Thymus (tissue), 11 donors: ENCODE measurements at regions not wholly inside any gene's neighbourhood (a gene's known extent, or its start where the extent isn't known, plus 50 kb on each side); places are given as distances from the start of the nearest gene placed in this dataset.

ENCODE experiments used
- DNase-seq, 9 donors: peaks; one replicate each; pipeline ENCODE4 v3.0.0-alpha.2; 2013; ENCODE audit warnings: low spot score in 9 of 9, low read depth in 6 of 9, missing footprints in 1 of 9
- H3K27ac ChIP-seq, 2 donors: one replicate each; pipeline ENCODE4 v1.5.1; 2013; ENCODE audit warnings: control low read depth in 1 of 2, low read depth in 1 of 2, low read length in 1 of 2, mild to moderate bottlenecking in 1 of 2, moderate library complexity in 1 of 2
- H3K27me3 ChIP-seq, 2 donors: one replicate each; pipeline ENCODE4 v1.5.1; 2013; ENCODE audit warnings: low read length in 1 of 2; ENCODE audit not compliant: control insufficient read depth in 2 of 2, insufficient read depth in 1 of 2
- H3K36me3 ChIP-seq, 2 donors: one replicate each; pipeline ENCODE4 v1.5.1; 2013; ENCODE audit warnings: low read length in 1 of 2, mild to moderate bottlenecking in 1 of 2, moderate library complexity in 1 of 2; ENCODE audit not compliant: control insufficient read depth in 2 of 2, insufficient read depth in 2 of 2
- H3K4me1 ChIP-seq, 2 donors: one replicate each; pipeline ENCODE4 v1.5.1; 2013; ENCODE audit warnings: low read length in 2 of 2; ENCODE audit not compliant: control insufficient read depth in 2 of 2, insufficient read depth in 2 of 2
- H3K4me3 ChIP-seq, 2 donors: one replicate each; pipeline ENCODE4 v1.5.1; 2013; ENCODE audit warnings: low read length in 2 of 2, control low read depth in 1 of 2, mild to moderate bottlenecking in 1 of 2
- H3K9me3 ChIP-seq, 2 donors: one replicate each; pipeline ENCODE4 v1.5.1; 2013; ENCODE audit warnings: low read length in 1 of 2, mild to moderate bottlenecking in 1 of 2; ENCODE audit not compliant: control insufficient read depth in 2 of 2, insufficient read depth in 1 of 2
- WGBS: extraction: QIAGEN DNeasy Blood & Tissue Kit; methylation state at CpG from one replicate; pipeline ENCODE4 v1.1.7; 2013; 5-methylcytosine and 5-hydroxymethylcytosine counted together
- donor health status: healthy.

- WGBS, result 95% methylated on average over 7 of the region's 7 CpGs
- H3K36me3 ChIP-seq, result no peaks in the 10 kb centered on the region
- H3K4me1 ChIP-seq, result peaks cover 0 to 11% of the 10 kb centered on the region in 2 donors
- H3K27me3 ChIP-seq, result peaks cover 0 to 2% of the 10 kb centered on the region in 2 donors
- DNase-seq, result no peak
- H3K27ac ChIP-seq, result no peak overlapping the region
- no peak overlapping the region for H3K4me3 ChIP-seq
- H3K9me3 ChIP-seq, result no peaks in the 10 kb centered on the region
Observed at GRCh38 chr13:106377341-106377740, 158.1 kb downstream of the EFNB2 start.

DNA sequence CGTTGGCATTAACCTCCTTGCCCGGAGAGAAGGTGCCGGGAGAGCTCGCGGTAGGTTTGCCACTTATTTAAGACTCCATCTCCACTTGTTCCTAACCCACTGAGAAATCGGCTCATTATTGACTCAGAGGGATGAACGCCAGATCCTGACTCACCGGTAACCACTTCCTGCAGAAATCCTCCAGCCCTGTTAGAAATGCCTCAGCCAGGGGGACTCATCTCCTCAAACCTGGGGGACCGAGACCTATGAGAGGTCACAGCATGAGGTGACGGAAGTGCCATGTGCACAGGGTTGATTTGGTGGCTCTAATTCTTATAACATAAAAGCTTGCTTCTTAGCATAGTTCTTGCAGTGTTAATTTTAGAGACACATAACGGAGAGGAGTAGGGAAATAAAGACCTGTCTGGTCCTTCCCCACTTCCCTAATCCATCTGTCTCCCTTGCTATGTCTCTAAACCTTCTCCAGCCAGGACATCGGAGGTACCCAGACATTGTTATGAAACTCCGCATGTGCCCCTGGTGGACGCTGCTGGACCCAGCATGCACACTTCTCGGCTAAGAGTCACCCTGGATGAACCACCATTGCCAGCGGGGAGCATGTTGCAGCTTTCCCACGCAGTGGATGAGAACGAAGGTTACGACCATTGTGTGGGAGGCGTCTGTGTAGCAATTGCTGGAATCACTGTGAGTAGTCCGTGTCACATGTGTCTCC lies 158.9 kb downstream of the EFNB2 start:
- peaks cover 0 to 2% of the 10 kb centered on the region in 2 donors for H3K27me3 ChIP-seq

GRCh38 chr13:106375085-106375484 lies 160.4 kb downstream of the EFNB2 start:
- Histone ChIP-seq H3K27ac (no peak overlapping the region), H3K4me1 (peaks cover 0 to 11% of the 10 kb centered on the region in 2 donors), H3K36me3 (no peaks in the 10 kb centered on the region), H3K9me3 (no peaks in the 10 kb centered on the region), H3K4me3 (no peak overlapping the region), H3K27me3 (peaks cover 0 to 2% of the 10 kb centered on the region in 2 donors)
- WGBS, result 98% methylated on average over 20 of the region's 20 CpGs
- DNase-seq, result no peak

More for the DNA sequence above, 158.9 kb downstream of the EFNB2 start:
- H3K4me3 ChIP-seq, result no peak overlapping the region
- H3K9me3 ChIP-seq, result no peaks in the 10 kb centered on the region
- DNase-seq, result no peak
- H3K36me3 ChIP-seq, result no peaks in the 10 kb centered on the region
- 80% methylated on average over 21 of the region's 21 CpGs for WGBS
- H3K4me1 ChIP-seq, result peaks cover 0 to 11% of the 10 kb centered on the region in 2 donors
- H3K27ac ChIP-seq, result no peak overlapping the region

GRCh38 chr13:106374631-106375030 lies 160.8 kb downstream of the EFNB2 start:
- peaks cover 0 to 2% of the 10 kb centered on the region in 2 donors for H3K27me3 ChIP-seq
- WGBS, result 93% methylated on average over 10 of the region's 10 CpGs
- peaks cover 0 to 11% of the 10 kb centered on the region in 2 donors for H3K4me1 ChIP-seq
- no peak overlapping the region for H3K27ac ChIP-seq
- no peak for DNase-seq
- H3K4me3 ChIP-seq, result no peak overlapping the region
- no peaks in the 10 kb centered on the region for H3K36me3 ChIP-seq
- H3K9me3 ChIP-seq, result no peaks in the 10 kb centered on the region

- Histone ChIP-seq H3K4me1 (peaks cover 0 to 11% of the 10 kb centered on the region in 2 donors), H3K36me3 (no peaks in the 10 kb centered on the region), H3K27me3 (peaks cover 0 to 2% of the 10 kb centered on the region in 2 donors), H3K9me3 (no peaks in the 10 kb centered on the region), H3K27ac (no peak overlapping the region), H3K4me3 (no peak overlapping the region)
- DNase-seq, result peak in 1 of 9 donors; percentile 18
- 15% methylated on average over 4 of the region's 4 CpGs for WGBS
Observed at GRCh38 chr13:106373989-106374572, 161.4 kb downstream of the EFNB2 start.

- peak in 1 of 9 donors; percentile 16 for DNase-seq
- H3K36me3 ChIP-seq, result no peaks in the 10 kb centered on the region
- H3K4me3 ChIP-seq, result no peak overlapping the region
- H3K9me3 ChIP-seq, result no peaks in the 10 kb centered on the region
- 41% methylated on average over 7 of the region's 7 CpGs for WGBS
- H3K27ac ChIP-seq, result no peak overlapping the region
- peaks cover 0 to 11% of the 10 kb centered on the region in 2 donors for H3K4me1 ChIP-seq
- H3K27me3 ChIP-seq, result peaks cover 0 to 2% of the 10 kb centered on the region in 2 donors
Observed at GRCh38 chr13:106373304-106373988, 162.0 kb downstream of the EFNB2 start.

DNA sequence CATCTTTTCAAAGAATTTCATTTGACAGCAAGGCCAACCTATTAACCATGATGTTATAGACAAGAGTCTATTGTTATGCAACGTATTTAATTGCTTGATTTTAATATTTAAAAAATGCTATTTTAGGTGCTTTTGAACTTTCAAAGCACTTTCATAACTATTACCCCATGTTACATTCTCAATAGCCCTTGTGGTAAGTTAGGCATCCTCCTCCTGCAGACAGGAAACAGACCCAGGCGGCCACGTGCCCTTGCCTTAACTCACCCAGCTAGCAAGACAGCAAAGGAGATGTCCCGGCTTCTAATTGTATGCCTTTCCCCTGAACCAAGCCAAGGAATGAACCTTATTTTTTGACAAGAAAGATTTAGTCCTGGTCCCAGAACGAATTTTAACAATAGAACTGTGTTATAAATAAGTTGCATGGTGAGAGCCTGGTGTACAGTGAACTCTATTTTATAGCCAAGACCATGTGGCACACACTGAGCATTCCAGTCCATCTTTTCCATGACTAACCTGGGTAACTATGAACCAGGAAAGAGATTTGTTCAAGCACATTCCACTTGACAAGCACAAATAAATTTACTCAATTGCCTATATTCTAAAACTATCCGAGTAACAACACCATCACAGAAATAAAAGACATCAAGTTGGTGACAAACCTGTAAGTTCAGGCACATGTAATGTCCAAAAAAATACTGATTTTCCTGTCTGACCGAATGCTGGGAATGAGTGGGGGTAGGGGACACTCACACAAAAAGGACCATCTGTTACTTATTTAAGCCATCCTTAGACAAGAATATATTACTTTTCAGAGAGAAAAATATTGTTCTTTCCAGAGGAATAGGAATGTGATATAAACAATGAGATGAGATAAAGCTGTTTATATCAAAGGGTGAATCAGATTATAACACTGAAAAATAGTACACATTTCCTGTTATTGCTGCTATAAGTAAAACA lies 163.0 kb downstream of the EFNB2 start:
- no peak overlapping the region for H3K4me3 ChIP-seq
- no peak overlapping the region for H3K27ac ChIP-seq
- peaks cover 0 to 11% of the 10 kb centered on the region in 2 donors for H3K4me1 ChIP-seq
- no peaks in the 10 kb centered on the region for H3K9me3 ChIP-seq
- no peak for DNase-seq
- H3K36me3 ChIP-seq, result no peaks in the 10 kb centered on the region
- 39% methylated on average over 7 of the region's 7 CpGs for WGBS
- peaks cover 0 to 2% of the 10 kb centered on the region in 2 donors for H3K27me3 ChIP-seq

DNA sequence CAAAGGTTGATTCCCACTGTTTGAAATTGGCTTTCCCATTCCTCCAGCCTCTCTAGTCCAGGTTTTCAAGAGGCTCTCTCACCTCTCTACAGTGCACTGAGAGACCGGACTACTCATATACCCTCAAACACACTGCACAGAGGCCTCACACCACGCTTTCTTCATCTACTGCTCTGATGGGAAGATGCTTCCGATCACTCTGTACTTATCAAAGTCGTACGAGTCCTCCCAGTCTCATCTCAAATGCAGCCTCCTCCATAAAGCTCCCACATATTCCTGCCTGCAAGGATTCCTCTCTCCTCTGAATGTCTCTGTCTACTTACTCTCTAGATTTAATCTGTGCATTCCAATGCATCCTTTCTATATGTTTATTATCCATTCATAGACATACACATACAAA lies 164.4 kb downstream of the EFNB2 start:
- 96% methylated on average over 5 of the region's 5 CpGs for WGBS
- no peak overlapping the region for H3K27ac ChIP-seq
- peaks cover 0 to 11% of the 10 kb centered on the region in 2 donors for H3K4me1 ChIP-seq
- no peaks in the 10 kb centered on the region for H3K9me3 ChIP-seq
- H3K27me3 ChIP-seq, result peaks cover 0 to 2% of the 10 kb centered on the region in 2 donors
- H3K36me3 ChIP-seq, result no peaks in the 10 kb centered on the region
- no peak overlapping the region for H3K4me3 ChIP-seq
- no peak for DNase-seq
